ENCODE measurements at regions not wholly inside any gene's neighbourhood (a gene's known extent, or its start where the extent isn't known, plus 50 kb on each side); places are given as distances from the start of the nearest gene placed in this dataset.

DNA sequence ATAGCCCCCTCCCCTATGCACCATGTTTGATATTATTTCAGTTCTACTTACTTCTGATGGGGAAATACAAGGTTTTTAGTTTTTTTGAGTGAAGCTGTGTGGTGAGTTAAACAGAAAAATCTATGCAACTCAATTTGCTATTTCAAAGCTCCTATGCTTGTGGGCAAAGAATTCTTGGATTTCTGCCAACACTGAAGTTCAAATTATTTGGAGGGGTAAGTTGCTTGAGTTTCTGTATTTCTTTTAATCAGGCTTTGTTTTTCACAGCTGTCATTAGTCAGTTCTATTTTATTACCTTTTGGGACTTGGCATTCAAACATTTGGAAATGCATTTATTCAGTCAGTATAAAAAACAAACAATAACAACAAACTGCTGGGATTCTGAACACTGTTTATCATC, 407.5 kb upstream of the MGAT4C start:
- Histone ChIP-seq H3K14ac (ENCODE audit: low read length in 2 of 2) (no peak overlapping the region), H3K4me2 (ENCODE audit: low read length, poor library complexity, severe bottlenecking) (no peak overlapping the region), H3K18ac (ENCODE audit: low read depth in 1 of 2, low read length in 2 of 2) (no peak overlapping the region), H2AFZ (ENCODE audit: low read depth, low read length) (no peak overlapping the region), H2BK120ac (ENCODE audit: low read depth, low read length) (no peak overlapping the region), H4K91ac (ENCODE audit: low read length) (no peak overlapping the region), H2BK15ac (ENCODE audit: low read depth, poor library complexity, severe bottlenecking) (no peak overlapping the region), H3K4ac (ENCODE audit: low read depth in 1 of 2, low read length in 2 of 2) (no peak overlapping the region), H3K4me3 (ENCODE audit: insufficient read depth in 1 of 2, low read depth in 1 of 2, low read length in 2 of 2) (no peak overlapping the region), H3K36me3 (ENCODE audit: control insufficient read depth in 1 of 2, insufficient read depth in 2 of 2, low read depth in 1 of 2, low read length in 2 of 2) (no peaks in the 10 kb centered on the region), H3K4me1 (ENCODE audit: control insufficient read depth, insufficient read depth, low read depth, low read length) (no peaks in the 10 kb centered on the region), H3K27ac (ENCODE audit: low read length, poor library complexity, severe bottlenecking) (no peak overlapping the region), H3K27me3 (ENCODE audit: control insufficient read depth in 1 of 2, insufficient read depth in 1 of 2, low read length in 2 of 2) (no peaks in the 10 kb centered on the region), H2BK5ac (ENCODE audit: low read depth, low read length, poor library complexity, severe bottlenecking) (no peak overlapping the region), H3K79me1 (replicated peaks; ENCODE audit: low read length, poor library complexity, severe bottlenecking) (no peaks in the 10 kb centered on the region), H3K23ac (ENCODE audit: low read length in 2 of 2) (no peak overlapping the region), H2BK12ac (ENCODE audit: low read length in 2 of 2) (no peak overlapping the region), H2AK5ac (ENCODE audit: low read length, severe bottlenecking) (no peak overlapping the region), H3K9ac (ENCODE audit: low read length) (no peak overlapping the region), H3K9me3 (ENCODE audit: control insufficient read depth, low read length) (no peaks in the 10 kb centered on the region), H4K8ac (ENCODE audit: low read length) (no peak overlapping the region)
- DNase-seq = no peak

DNA sequence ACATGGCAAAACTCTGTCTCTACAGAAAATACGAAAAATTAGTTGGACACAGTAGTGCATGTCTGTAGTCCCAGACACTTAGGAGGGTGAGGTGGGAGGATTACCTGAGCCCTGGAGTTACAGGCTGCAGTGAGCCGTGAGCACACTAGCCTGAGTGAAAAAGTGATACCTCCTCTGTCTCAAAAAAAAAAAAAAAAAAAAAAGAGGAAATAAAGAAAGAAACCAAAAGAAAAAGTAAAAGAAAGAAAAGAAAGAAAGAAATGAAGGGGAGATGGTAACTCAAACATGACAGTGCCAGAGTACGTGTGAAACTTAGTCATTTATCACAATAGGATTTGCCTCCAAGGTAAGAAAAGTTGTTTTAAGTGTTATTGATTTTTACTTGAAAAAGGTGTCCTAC, 407.0 kb upstream of the MGAT4C start:
- H2BK5ac ChIP-seq (ENCODE audit: low read depth, low read length, poor library complexity, severe bottlenecking) = no peak overlapping the region
- H3K79me1 ChIP-seq (replicated peaks; ENCODE audit: low read length, poor library complexity, severe bottlenecking) = no peaks in the 10 kb centered on the region
- H2BK120ac ChIP-seq (ENCODE audit: low read depth, low read length) = no peak overlapping the region
- H4K8ac ChIP-seq (ENCODE audit: low read length) = no peak overlapping the region
- H3K14ac ChIP-seq (ENCODE audit: low read length in 2 of 2) = no peak overlapping the region
- no peaks in the 10 kb centered on the region for H3K4me1 ChIP-seq (ENCODE audit: control insufficient read depth, insufficient read depth, low read depth, low read length)
- no peak overlapping the region for H3K4me2 ChIP-seq (ENCODE audit: low read length, poor library complexity, severe bottlenecking)
- no peak overlapping the region for H3K18ac ChIP-seq (ENCODE audit: low read depth in 1 of 2, low read length in 2 of 2)
- DNase-seq = no peak
- H2AFZ ChIP-seq (ENCODE audit: low read depth, low read length) = no peak overlapping the region
- no peak overlapping the region for H3K23ac ChIP-seq (ENCODE audit: low read length in 2 of 2)
- no peak overlapping the region for H3K4ac ChIP-seq (ENCODE audit: low read depth in 1 of 2, low read length in 2 of 2)
- no peak overlapping the region for H4K91ac ChIP-seq (ENCODE audit: low read length)
- no peak overlapping the region for H2BK12ac ChIP-seq (ENCODE audit: low read length in 2 of 2)
- H3K27ac ChIP-seq (ENCODE audit: low read length, poor library complexity, severe bottlenecking) = no peak overlapping the region
- H3K4me3 ChIP-seq (ENCODE audit: insufficient read depth in 1 of 2, low read depth in 1 of 2, low read length in 2 of 2) = no peak overlapping the region
- H3K36me3 ChIP-seq (ENCODE audit: control insufficient read depth in 1 of 2, insufficient read depth in 2 of 2, low read depth in 1 of 2, low read length in 2 of 2) = no peaks in the 10 kb centered on the region
- WGBS = 100% methylated on average over 2 of the region's 3 CpGs
- H3K9me3 ChIP-seq (ENCODE audit: control insufficient read depth, low read length) = no peaks in the 10 kb centered on the region
- H3K9ac ChIP-seq (ENCODE audit: low read length) = no peak overlapping the region
- H2AK5ac ChIP-seq (ENCODE audit: low read length, severe bottlenecking) = no peak overlapping the region
- H3K27me3 ChIP-seq (ENCODE audit: control insufficient read depth in 1 of 2, insufficient read depth in 1 of 2, low read length in 2 of 2) = no peaks in the 10 kb centered on the region
- H2BK15ac ChIP-seq (ENCODE audit: low read depth, poor library complexity, severe bottlenecking) = no peak overlapping the region

DNA sequence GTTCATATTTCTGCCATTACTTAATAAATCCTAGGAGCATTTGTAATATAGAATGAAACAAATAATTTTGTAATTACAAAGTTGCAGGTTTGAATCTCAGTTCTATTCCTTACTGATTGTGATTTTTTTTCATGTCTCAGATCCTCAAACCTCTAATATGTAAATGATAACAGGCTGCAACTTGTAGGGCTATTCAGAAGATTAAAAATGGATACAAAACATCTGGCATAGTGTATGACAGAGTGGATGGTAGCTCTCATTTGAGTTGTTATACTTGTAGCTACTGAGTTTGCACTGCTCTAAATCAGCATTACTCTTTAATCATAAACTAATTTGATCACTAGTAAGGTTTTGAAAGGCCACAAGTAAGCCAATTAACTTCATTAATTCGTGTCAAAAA, 406.3 kb upstream of the MGAT4C start:
- no peaks in the 10 kb centered on the region for H3K27me3 ChIP-seq (ENCODE audit: control insufficient read depth in 1 of 2, insufficient read depth in 1 of 2, low read length in 2 of 2)
- H3K79me1 ChIP-seq (replicated peaks; ENCODE audit: low read length, poor library complexity, severe bottlenecking) = no peaks in the 10 kb centered on the region
- H3K4me2 ChIP-seq (ENCODE audit: low read length, poor library complexity, severe bottlenecking) = no peak overlapping the region
- WGBS = no CpG with 5 or more reads among the region's 1 CpG
- H4K91ac ChIP-seq (ENCODE audit: low read length) = no peak overlapping the region
- no peaks in the 10 kb centered on the region for H3K9me3 ChIP-seq (ENCODE audit: control insufficient read depth, low read length)
- no peak overlapping the region for H3K14ac ChIP-seq (ENCODE audit: low read length in 2 of 2)
- H2BK120ac ChIP-seq (ENCODE audit: low read depth, low read length) = no peak overlapping the region
- H2BK15ac ChIP-seq (ENCODE audit: low read depth, poor library complexity, severe bottlenecking) = no peak overlapping the region
- no peak overlapping the region for H3K27ac ChIP-seq (ENCODE audit: low read length, poor library complexity, severe bottlenecking)
- no peak overlapping the region for H3K18ac ChIP-seq (ENCODE audit: low read depth in 1 of 2, low read length in 2 of 2)
- H2AFZ ChIP-seq (ENCODE audit: low read depth, low read length) = no peak overlapping the region
- no peak overlapping the region for H3K4ac ChIP-seq (ENCODE audit: low read depth in 1 of 2, low read length in 2 of 2)
- H3K4me1 ChIP-seq (ENCODE audit: control insufficient read depth, insufficient read depth, low read depth, low read length) = no peaks in the 10 kb centered on the region
- H2BK12ac ChIP-seq (ENCODE audit: low read length in 2 of 2) = no peak overlapping the region
- no peak overlapping the region for H4K8ac ChIP-seq (ENCODE audit: low read length)
- H3K36me3 ChIP-seq (ENCODE audit: control insufficient read depth in 1 of 2, insufficient read depth in 2 of 2, low read depth in 1 of 2, low read length in 2 of 2) = no peaks in the 10 kb centered on the region
- H3K4me3 ChIP-seq (ENCODE audit: insufficient read depth in 1 of 2, low read depth in 1 of 2, low read length in 2 of 2) = no peak overlapping the region
- no peak overlapping the region for H2AK5ac ChIP-seq (ENCODE audit: low read length, severe bottlenecking)
- DNase-seq = no peak
- no peak overlapping the region for H2BK5ac ChIP-seq (ENCODE audit: low read depth, low read length, poor library complexity, severe bottlenecking)
- no peak overlapping the region for H3K23ac ChIP-seq (ENCODE audit: low read length in 2 of 2)
- no peak overlapping the region for H3K9ac ChIP-seq (ENCODE audit: low read length)

DNA sequence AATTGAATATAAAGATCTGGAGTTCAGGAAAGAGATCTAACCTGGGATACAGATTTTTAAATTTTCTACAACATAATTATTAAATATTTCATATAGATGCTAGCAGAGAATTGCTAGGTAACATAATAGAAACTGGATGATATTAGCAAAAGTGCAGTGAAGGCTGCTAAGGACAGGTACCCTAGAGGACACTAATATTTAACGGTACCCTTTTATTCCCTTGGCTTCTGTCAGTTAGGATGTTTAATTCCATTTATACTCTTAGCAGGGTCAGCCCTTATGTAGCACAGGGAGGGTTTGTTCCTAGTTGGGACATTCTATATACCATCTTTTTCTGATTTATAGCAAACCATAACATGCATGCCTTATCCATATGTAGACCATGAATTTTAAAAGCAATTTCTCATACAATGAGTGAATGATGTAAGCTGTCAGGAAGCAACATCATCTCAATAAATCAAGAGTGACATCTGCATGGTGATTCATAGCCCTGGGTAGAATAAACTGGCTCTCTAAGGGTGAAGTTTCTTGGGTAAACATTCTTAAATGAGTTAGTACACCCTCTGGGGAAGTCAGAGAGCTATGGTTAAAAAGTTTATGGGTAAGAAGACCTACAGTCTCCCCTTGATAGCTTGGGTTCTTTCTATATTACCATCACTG, 404.4 kb upstream of the MGAT4C start:
- H3K9me3 ChIP-seq (ENCODE audit: control insufficient read depth, low read length) = no peaks in the 10 kb centered on the region
- H3K9ac ChIP-seq (ENCODE audit: low read length) = no peak overlapping the region
- no peak overlapping the region for H3K4me3 ChIP-seq (ENCODE audit: insufficient read depth in 1 of 2, low read depth in 1 of 2, low read length in 2 of 2)
- H3K14ac ChIP-seq (ENCODE audit: low read length in 2 of 2) = no peak overlapping the region
- no peak overlapping the region for H3K4me2 ChIP-seq (ENCODE audit: low read length, poor library complexity, severe bottlenecking)
- H3K23ac ChIP-seq (ENCODE audit: low read length in 2 of 2) = no peak overlapping the region
- no peak overlapping the region for H2AK5ac ChIP-seq (ENCODE audit: low read length, severe bottlenecking)
- H2BK15ac ChIP-seq (ENCODE audit: low read depth, poor library complexity, severe bottlenecking) = no peak overlapping the region
- H3K36me3 ChIP-seq (ENCODE audit: control insufficient read depth in 1 of 2, insufficient read depth in 2 of 2, low read depth in 1 of 2, low read length in 2 of 2) = no peaks in the 10 kb centered on the region
- no peaks in the 10 kb centered on the region for H3K79me1 ChIP-seq (replicated peaks; ENCODE audit: low read length, poor library complexity, severe bottlenecking)
- no peaks in the 10 kb centered on the region for H3K4me1 ChIP-seq (ENCODE audit: control insufficient read depth, insufficient read depth, low read depth, low read length)
- no peaks in the 10 kb centered on the region for H3K27me3 ChIP-seq (ENCODE audit: control insufficient read depth in 1 of 2, insufficient read depth in 1 of 2, low read length in 2 of 2)
- no peak overlapping the region for H4K8ac ChIP-seq (ENCODE audit: low read length)
- no peak overlapping the region for H2BK120ac ChIP-seq (ENCODE audit: low read depth, low read length)
- H2BK5ac ChIP-seq (ENCODE audit: low read depth, low read length, poor library complexity, severe bottlenecking) = no peak overlapping the region
- H3K4ac ChIP-seq (ENCODE audit: low read depth in 1 of 2, low read length in 2 of 2) = no peak overlapping the region
- no peak overlapping the region for H4K91ac ChIP-seq (ENCODE audit: low read length)
- H3K18ac ChIP-seq (ENCODE audit: low read depth in 1 of 2, low read length in 2 of 2) = no peak overlapping the region
- WGBS = no CpG with 5 or more reads among the region's 1 CpG
- no peak overlapping the region for H2BK12ac ChIP-seq (ENCODE audit: low read length in 2 of 2)
- no peak overlapping the region for H2AFZ ChIP-seq (ENCODE audit: low read depth, low read length)
- H3K27ac ChIP-seq (ENCODE audit: low read length, poor library complexity, severe bottlenecking) = no peak overlapping the region
- peak; percentile 60 for DNase-seq

All from mesenchymal stem cell (in vitro differentiated cells and primary cell).